ENCODE measurements at regions not wholly inside any gene's neighbourhood (a gene's known extent, or its start where the extent isn't known, plus 50 kb on each side); places are given as distances from the start of the nearest gene placed in this dataset.

- CTCF ChIA-PET = no interaction called here
- H3K27me3 Mint-ChIP-seq = no peaks in the 10 kb centered on the region
- H3K9me3 Mint-ChIP-seq = no peaks in the 10 kb centered on the region
- no peak for DNase-seq
- no peaks in the 10 kb centered on the region for H3K4me1 Mint-ChIP-seq
- POLR2A ChIA-PET = no interaction called here
- no peak overlapping the region for H3K27ac Mint-ChIP-seq
- no peak overlapping the region for H3K4me3 Mint-ChIP-seq
- no peaks in the 10 kb centered on the region for H3K36me3 Mint-ChIP-seq (ENCODE audit: low read depth)
These were observed 243.9 kb upstream of the ATP10B start for GRCh38 chr5:161095953-161096352.

DNA sequence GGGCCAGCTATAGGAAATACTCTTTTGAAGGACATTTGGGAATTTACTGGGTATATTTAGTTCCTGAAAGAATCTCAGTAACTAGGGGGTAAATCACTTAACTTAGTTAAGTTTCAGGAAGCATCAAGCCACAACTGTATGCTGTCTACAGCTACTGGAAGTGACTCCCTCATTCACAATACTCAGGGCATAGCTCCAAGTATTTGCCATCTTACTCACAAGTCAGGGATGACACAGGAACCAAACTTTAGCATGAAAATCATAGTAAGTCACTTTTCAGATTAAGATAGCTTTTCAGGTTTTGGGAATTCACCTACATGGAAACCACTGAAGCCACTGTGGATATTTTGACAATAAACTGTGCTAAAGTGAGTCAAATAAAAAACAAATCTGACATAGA is 242.4 kb upstream of the ATP10B start:
- H3K9me3 Mint-ChIP-seq = no peaks in the 10 kb centered on the region
- H3K27me3 Mint-ChIP-seq = no peaks in the 10 kb centered on the region
- no peak overlapping the region for H3K27ac Mint-ChIP-seq
- ChIA-PET POLR2A (no interaction called here), CTCF (interaction anchor here (0.7 kb wide), 1 partner anchor 687 kb away, joined by 3 read pairs; no protein-coding TSS in a partner anchor)
- no peak overlapping the region for H3K4me3 Mint-ChIP-seq
- no peak for DNase-seq
- H3K4me1 Mint-ChIP-seq = no peaks in the 10 kb centered on the region
- no peaks in the 10 kb centered on the region for H3K36me3 Mint-ChIP-seq (ENCODE audit: low read depth)

- H3K4me1 Mint-ChIP-seq = no peaks in the 10 kb centered on the region
- no peaks in the 10 kb centered on the region for H3K36me3 Mint-ChIP-seq (ENCODE audit: low read depth)
- H3K27ac Mint-ChIP-seq = no peak overlapping the region
- no peaks in the 10 kb centered on the region for H3K27me3 Mint-ChIP-seq
- POLR2A ChIA-PET = no interaction called here
- no peak for DNase-seq
- no peak overlapping the region for H3K4me3 Mint-ChIP-seq
- no peaks in the 10 kb centered on the region for H3K9me3 Mint-ChIP-seq
- CTCF ChIA-PET = no interaction called here
These were observed 241.1 kb upstream of the ATP10B start for GRCh38 chr5:161093100-161093499.

DNA sequence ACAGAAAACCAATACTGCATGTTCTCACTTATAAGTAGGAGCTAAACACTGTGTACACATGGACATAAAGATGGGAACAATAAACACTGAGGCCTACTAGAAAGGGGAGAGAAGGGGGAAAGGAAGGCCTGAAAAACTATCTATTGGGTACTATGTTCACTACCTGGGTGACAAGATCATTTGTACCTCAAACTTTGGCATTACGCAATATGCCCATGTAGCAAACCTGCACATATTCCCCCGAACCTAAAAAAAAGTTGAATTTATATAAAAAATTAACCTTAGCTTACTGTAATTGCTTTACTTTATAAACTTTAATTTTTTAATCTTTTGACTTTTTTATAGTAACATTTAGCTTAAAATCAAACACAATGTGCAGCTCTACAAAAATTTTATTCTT is 237.6 kb upstream of the ATP10B start:
- no peaks in the 10 kb centered on the region for H3K4me1 Mint-ChIP-seq
- POLR2A ChIA-PET = no interaction called here
- no peaks in the 10 kb centered on the region for H3K36me3 Mint-ChIP-seq (ENCODE audit: low read depth)
- no peak for DNase-seq
- no peak overlapping the region for H3K27ac Mint-ChIP-seq
- CTCF ChIA-PET = interaction anchor here (0.6 kb wide), 1 partner anchor 94 kb away, joined by 3 read pairs; no protein-coding TSS in a partner anchor
- H3K9me3 Mint-ChIP-seq = no peaks in the 10 kb centered on the region
- no peak overlapping the region for H3K4me3 Mint-ChIP-seq
- H3K27me3 Mint-ChIP-seq = no peaks in the 10 kb centered on the region

- no peak overlapping the region for H3K27ac Mint-ChIP-seq
- H3K4me1 Mint-ChIP-seq = no peaks in the 10 kb centered on the region
- H3K36me3 Mint-ChIP-seq (ENCODE audit: low read depth) = no peaks in the 10 kb centered on the region
- DNase-seq = no peak
- POLR2A ChIA-PET = no interaction called here
- no peaks in the 10 kb centered on the region for H3K9me3 Mint-ChIP-seq
- CTCF ChIA-PET = no interaction called here
- H3K27me3 Mint-ChIP-seq = no peaks in the 10 kb centered on the region
- H3K4me3 Mint-ChIP-seq = no peak overlapping the region
These were observed 234.4 kb upstream of the ATP10B start for GRCh38 chr5:161086461-161086860.

GRCh38 chr5:161085056-161085455 is 233.0 kb upstream of the ATP10B start:
- Mint-ChIP-seq H3K27ac (no peak overlapping the region), H3K4me1 (no peaks in the 10 kb centered on the region), H3K4me3 (no peak overlapping the region), H3K36me3 (ENCODE audit: low read depth) (no peaks in the 10 kb centered on the region), H3K27me3 (no peaks in the 10 kb centered on the region), H3K9me3 (no peaks in the 10 kb centered on the region)
- ChIA-PET CTCF (no interaction called here), POLR2A (no interaction called here)
- DNase-seq = no peak

DNA sequence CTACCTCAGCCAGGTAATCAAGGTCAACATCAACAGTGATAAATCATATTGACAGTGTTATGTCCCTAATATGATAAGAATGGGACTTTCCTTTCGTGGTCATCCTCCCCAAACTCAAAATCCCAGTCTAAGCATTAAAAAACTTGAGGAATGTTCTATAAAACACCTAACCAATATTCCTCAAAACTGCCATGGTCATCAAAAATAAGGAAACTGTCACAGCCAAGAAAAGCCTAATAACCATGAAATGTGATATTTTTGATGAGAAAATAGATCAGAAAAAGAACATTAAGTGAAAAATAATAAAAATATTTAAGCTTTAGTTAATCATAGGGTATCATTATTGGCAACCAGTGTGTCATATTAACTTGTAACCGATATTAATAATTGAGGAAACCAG is 232.1 kb upstream of the ATP10B start:
- no peak overlapping the region for H3K27ac Mint-ChIP-seq
- no peaks in the 10 kb centered on the region for H3K4me1 Mint-ChIP-seq
- ChIA-PET POLR2A (no interaction called here), CTCF (no interaction called here)
- no peaks in the 10 kb centered on the region for H3K36me3 Mint-ChIP-seq (ENCODE audit: low read depth)
- no peaks in the 10 kb centered on the region for H3K9me3 Mint-ChIP-seq
- no peak overlapping the region for H3K4me3 Mint-ChIP-seq
- no peaks in the 10 kb centered on the region for H3K27me3 Mint-ChIP-seq
- no peak for DNase-seq

GRCh38 chr5:161078793-161079192 is 226.8 kb upstream of the ATP10B start:
- ChIA-PET CTCF (no interaction called here), POLR2A (no interaction called here)
- DNase-seq = no peak
- Mint-ChIP-seq H3K27ac (no peak overlapping the region), H3K36me3 (ENCODE audit: low read depth) (no peaks in the 10 kb centered on the region), H3K4me3 (no peak overlapping the region), H3K9me3 (peaks cover 3% of the 10 kb centered on the region), H3K27me3 (no peaks in the 10 kb centered on the region), H3K4me1 (no peaks in the 10 kb centered on the region)

DNA sequence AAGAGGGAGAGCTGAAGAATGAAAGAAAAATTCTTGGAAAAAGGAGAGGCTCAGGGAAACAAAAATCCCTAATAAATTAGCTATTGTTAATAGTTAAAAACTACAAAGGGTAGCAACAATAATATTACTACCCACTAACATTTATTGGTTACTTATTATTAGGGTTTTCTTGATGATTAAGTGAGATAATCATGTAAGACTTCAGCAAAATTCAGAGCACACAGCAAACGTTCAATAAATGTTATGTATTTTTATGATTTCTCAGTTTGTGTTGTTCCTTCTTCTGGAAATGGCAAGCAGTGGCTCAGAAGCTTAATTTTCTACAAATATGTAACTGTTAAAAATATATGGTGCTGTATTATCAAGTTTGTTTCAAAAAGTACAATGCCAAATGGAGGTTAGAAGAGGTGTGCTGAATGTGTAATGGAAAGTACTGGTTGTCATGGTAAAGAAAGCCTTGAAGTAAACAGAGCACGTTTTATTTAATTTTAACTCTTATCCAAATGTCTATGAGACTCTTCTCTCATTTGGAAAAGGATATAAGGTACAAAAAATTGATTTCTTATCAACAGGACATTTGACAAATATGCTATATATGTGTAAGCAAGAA is 226.0 kb upstream of the ATP10B start:
- DNase-seq = no peak
- CTCF ChIA-PET = interaction anchor here (0.7 kb wide), 1 partner anchor 366 kb away, joined by 3 read pairs; no protein-coding TSS in a partner anchor
- no peaks in the 10 kb centered on the region for H3K4me1 Mint-ChIP-seq
- peaks cover 3% of the 10 kb centered on the region for H3K9me3 Mint-ChIP-seq
- no peak overlapping the region for H3K27ac Mint-ChIP-seq
- POLR2A ChIA-PET = no interaction called here
- H3K4me3 Mint-ChIP-seq = no peak overlapping the region
- H3K36me3 Mint-ChIP-seq (ENCODE audit: low read depth) = no peaks in the 10 kb centered on the region
- no peaks in the 10 kb centered on the region for H3K27me3 Mint-ChIP-seq

- CTCF ChIA-PET = interaction anchor here (0.7 kb wide), 1 partner anchor 366 kb away, joined by 3 read pairs; no protein-coding TSS in a partner anchor
- H3K4me1 Mint-ChIP-seq = no peaks in the 10 kb centered on the region
- H3K27ac Mint-ChIP-seq = no peak overlapping the region
- no peak overlapping the region for H3K4me3 Mint-ChIP-seq
- H3K27me3 Mint-ChIP-seq = no peaks in the 10 kb centered on the region
- H3K36me3 Mint-ChIP-seq (ENCODE audit: low read depth) = no peaks in the 10 kb centered on the region
- POLR2A ChIA-PET = no interaction called here
- DNase-seq = no peak
- peaks cover 3% of the 10 kb centered on the region for H3K9me3 Mint-ChIP-seq
These were observed 225.5 kb upstream of the ATP10B start for GRCh38 chr5:161077496-161077895.

- ChIA-PET CTCF (interaction anchor here (0.6 kb wide), 1 partner anchor 463 kb away, joined by 5 read pairs; no protein-coding TSS in a partner anchor), POLR2A (no interaction called here)
- Mint-ChIP-seq H3K27ac (no peak overlapping the region), H3K27me3 (no peaks in the 10 kb centered on the region), H3K36me3 (ENCODE audit: low read depth) (no peaks in the 10 kb centered on the region), H3K4me3 (no peak overlapping the region), H3K4me1 (no peaks in the 10 kb centered on the region), H3K9me3 (peaks cover 2% of the 10 kb centered on the region)
- DNase-seq = no peak
These were observed 212.8 kb upstream of the ATP10B start for GRCh38 chr5:161064781-161065180.

GRCh38 chr5:161064297-161064696 is 212.3 kb upstream of the ATP10B start:
- Mint-ChIP-seq H3K4me3 (no peak overlapping the region), H3K27ac (no peak overlapping the region), H3K4me1 (no peaks in the 10 kb centered on the region), H3K27me3 (no peaks in the 10 kb centered on the region), H3K9me3 (no peaks in the 10 kb centered on the region), H3K36me3 (ENCODE audit: low read depth) (no peaks in the 10 kb centered on the region)
- ChIA-PET POLR2A (no interaction called here), CTCF (interaction anchor here (0.6 kb wide), 1 partner anchor 462 kb away, joined by 5 read pairs; no protein-coding TSS in a partner anchor)
- no peak for DNase-seq

DNA sequence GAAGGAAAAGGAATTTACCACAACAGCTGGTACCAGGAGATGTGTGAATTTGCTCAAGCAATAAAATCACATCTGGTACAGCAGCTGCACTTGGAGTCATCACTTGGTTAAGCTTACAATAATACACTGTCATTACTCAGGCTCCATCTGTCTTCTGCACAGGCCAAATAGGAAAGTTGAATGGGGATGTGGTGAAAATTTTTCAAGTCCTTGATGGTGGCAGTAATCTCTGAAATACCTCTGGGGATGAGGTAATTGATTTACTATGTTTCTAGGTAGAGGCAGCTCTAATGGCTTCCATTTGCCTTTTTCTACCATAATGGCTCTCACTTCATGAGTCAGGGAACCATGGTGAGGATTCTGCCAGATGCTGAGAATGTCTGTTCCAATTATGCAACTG is 206.8 kb upstream of the ATP10B start:
- ChIA-PET CTCF (no interaction called here), POLR2A (no interaction called here)
- Mint-ChIP-seq H3K27ac (no peak overlapping the region), H3K27me3 (no peaks in the 10 kb centered on the region), H3K4me3 (no peak overlapping the region), H3K9me3 (no peaks in the 10 kb centered on the region), H3K4me1 (no peaks in the 10 kb centered on the region), H3K36me3 (ENCODE audit: low read depth) (no peaks in the 10 kb centered on the region)
- DNase-seq = no peak

DNA sequence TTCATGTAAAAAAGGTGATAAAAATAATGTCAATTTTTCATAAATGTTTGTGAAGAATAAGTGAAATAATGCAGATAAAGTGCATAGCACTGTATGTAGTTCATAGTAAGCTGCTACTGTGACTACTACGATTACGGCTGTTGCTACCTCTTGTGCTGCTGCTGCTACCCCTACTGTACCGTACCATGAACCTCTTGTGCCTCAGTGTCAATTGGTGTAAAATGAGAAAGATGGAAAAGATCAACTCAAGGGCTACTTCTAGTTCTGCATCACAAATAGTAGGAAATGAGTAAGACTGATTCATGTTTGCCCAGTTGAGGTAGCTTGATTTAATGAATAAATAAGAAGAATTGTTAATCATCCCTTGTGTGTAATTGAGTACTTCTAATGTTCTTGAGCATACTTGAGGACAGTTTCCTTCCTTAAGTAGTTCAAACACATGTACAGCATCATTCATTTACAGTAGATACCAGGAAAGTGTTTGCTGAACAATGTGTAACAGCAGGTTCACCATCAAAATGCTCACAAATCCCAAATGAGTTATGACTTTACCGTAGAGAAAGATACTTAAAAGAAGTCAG is 200.0 kb upstream of the ATP10B start:
- H3K27ac Mint-ChIP-seq = no peak overlapping the region
- H3K4me1 Mint-ChIP-seq = no peaks in the 10 kb centered on the region
- H3K9me3 Mint-ChIP-seq = no peaks in the 10 kb centered on the region
- POLR2A ChIA-PET = no interaction called here
- no peaks in the 10 kb centered on the region for H3K36me3 Mint-ChIP-seq (ENCODE audit: low read depth)
- no peaks in the 10 kb centered on the region for H3K27me3 Mint-ChIP-seq
- H3K4me3 Mint-ChIP-seq = no peak overlapping the region
- DNase-seq = no peak
- CTCF ChIA-PET = no interaction called here
